HCT116 (cell line): ENCODE measurements at regions not wholly inside any gene's neighbourhood (a gene's known extent, or its start where the extent isn't known, plus 50 kb on each side); places are given as distances from the start of the nearest gene placed in this dataset.

Experiments used
- ATAC-seq: fragments of 200-7000 bp; cut with Tn5 transposase; 2 replicates; pipeline ENCODE4 v1.9.1; 2020; ENCODE audit warnings: mild to moderate bottlenecking, moderate library complexity
- BruUV-seq: library from RNA; stranded (reverse); fragments of 400-500 nt; replicated peaks from 2 replicates; lab custom pipeline; 2021; lab: Mats Ljungman, UMichigan
- CTCF ChIA-PET: fragments of 300-600 bp; sonication (Branson Sonifier 250); formaldehyde crosslinking; loops from one replicate; lab custom pipeline; 2021; ENCODE audit warnings: antibody characterized with exemption; lab: Charles Lee
- POLR2A ChIA-PET: fragments of 300-600, 350-600 bp; sonication (Branson Sonifier 250); formaldehyde crosslinking; loops from one replicate; lab custom pipeline; 2021; ENCODE audit warnings: antibody characterized with exemption; lab: Charles Lee
- RAD21 ChIA-PET, 2 experiments: fragments of 300-600 bp; sonication (Branson Sonifier 250); formaldehyde crosslinking; loops; one replicate each; lab custom pipeline; 2023; ENCODE audit warnings: low total read pairs in 2 of 2; ENCODE audit not compliant: uncharacterized antibody in 2 of 2, unreplicated experiment in 2 of 2, low non-redundant PET in 1 of 2; lab: Charles Lee
- DNase-seq: peaks from one replicate; pipeline ENCODE4 v3.0.0-alpha.2; 2010; ENCODE audit warnings: low read depth, low spot score
- H2AFZ ChIP-seq: fragments of 200-600 bp; shearing (Covaris generic), sonication (generic); 2 replicates; pipeline ENCODE4 v1.6.1; 2017; ENCODE audit warnings: low read depth, mixed run types, mixed read lengths, antibody characterized with exemption, low read length; ENCODE audit not compliant: poor library complexity, severe bottlenecking
- H3K27ac ChIP-seq: 2 replicates; pipeline ENCODE4 v1.5.1; 2012; ENCODE audit warnings: low read depth, low read length
- H3K27me3 ChIP-seq: fragments of 200-600 bp; sonication (generic); 2 replicates; pipeline ENCODE4 v1.6.1; 2016; ENCODE audit warnings: mixed run types, low read length, mixed read lengths; ENCODE audit not compliant: insufficient read depth
- H3K36me3 ChIP-seq, 2 experiments: fragments of 200-500 bp in 1 of 2; fragments of 200-600 bp in 1 of 2; sonication (Bioruptor generic) in 1 of 2; sonication (generic) in 1 of 2; 2 replicates each; pipeline versions ENCODE4 v1.5.1 to v1.6.1; 2014 to 2016; ENCODE audit warnings: low read length in 2 of 2, inconsistent platforms in 1 of 2, mixed read lengths in 1 of 2, mixed run types in 1 of 2; ENCODE audit not compliant: insufficient read depth in 2 of 2, control insufficient read depth in 1 of 2
- H3K4me1 ChIP-seq, 2 experiments: fragments of 200-600 bp in 1 of 2; sonication (generic) in 1 of 2; 2 replicates each; pipeline versions ENCODE4 v1.5.1 to v1.6.1; 2012 to 2017; ENCODE audit warnings: low read length in 2 of 2, inconsistent platforms in 1 of 2, mild to moderate bottlenecking in 1 of 2, mixed read lengths in 1 of 2, mixed run types in 1 of 2, moderate library complexity in 1 of 2; ENCODE audit not compliant: insufficient read depth in 2 of 2, control insufficient read depth in 1 of 2
- H3K4me2 ChIP-seq: fragments of 200-600 bp; sonication (generic); 2 replicates; pipeline ENCODE4 v1.6.1; 2017; ENCODE audit warnings: mixed run types, low read length, mixed read lengths
- H3K4me3 ChIP-seq, 2 experiments: fragments of 200-600 bp in 1 of 2; sonication (generic) in 1 of 2; replicated peaks in 1 of 2; 2 replicates each; pipeline ENCODE4 v1.5.1; 2011 to 2016; ENCODE audit warnings: low read length in 2 of 2, control low read depth in 1 of 2, low read depth in 1 of 2, mild to moderate bottlenecking in 1 of 2, mixed read lengths in 1 of 2, mixed run types in 1 of 2
- H3K79me2 ChIP-seq: fragments of 200-600 bp; sonication (generic); 2 replicates; pipeline ENCODE4 v1.6.1; 2017; ENCODE audit warnings: mild to moderate bottlenecking, mixed run types, low read length, moderate library complexity, mixed read lengths; ENCODE audit not compliant: insufficient read depth
- H3K9ac ChIP-seq: fragments of 200-600 bp; sonication (generic); 2 replicates; pipeline ENCODE4 v1.6.1; 2016; ENCODE audit warnings: low read length, mixed read lengths
- H3K9me2 ChIP-seq: fragments of 200-600 bp; sonication (generic), shearing (Covaris generic); 2 replicates; pipeline ENCODE4 v1.6.1; 2017; ENCODE audit warnings: mixed run types, mild to moderate bottlenecking, moderate library complexity; ENCODE audit not compliant: insufficient read depth
- H3K9me3 ChIP-seq, 2 experiments: fragments of 200-500 bp in 1 of 2; fragments of 200-600 bp in 1 of 2; sonication (Bioruptor generic) in 1 of 2; sonication (generic) in 1 of 2; 2 replicates each; pipeline ENCODE4 v1.6.1; 2014 to 2017; ENCODE audit warnings: low read length in 2 of 2, mixed read lengths in 2 of 2, inconsistent platforms in 1 of 2, low read depth in 1 of 2, mild to moderate bottlenecking in 1 of 2, mixed run types in 1 of 2, moderate library complexity in 1 of 2; ENCODE audit not compliant: control insufficient read depth in 1 of 2, insufficient read depth in 1 of 2
- H4K20me1 ChIP-seq: fragments of 200-600 bp; sonication (generic), shearing (Covaris generic); 2 replicates; pipeline ENCODE4 v1.6.1; 2017; ENCODE audit warnings: mixed run types, mild to moderate bottlenecking, moderate library complexity; ENCODE audit not compliant: insufficient read depth
- CBX3 ChIP-seq: IDR thresholded peaks from 2 replicates; pipeline ENCODE4 v1.6.1; 2012; ENCODE audit warnings: low read depth
- CEBPB ChIP-seq: IDR thresholded peaks from 2 replicates; pipeline ENCODE4 v1.6.1; 2012; ENCODE audit warnings: low read depth
- EGR1 ChIP-seq: IDR thresholded peaks from 2 replicates; pipeline ENCODE4 v1.6.1; 2012; ENCODE audit warnings: low read depth
- ELF1 ChIP-seq: IDR thresholded peaks from 2 replicates; pipeline ENCODE4 v1.6.1; 2012; ENCODE audit warnings: low read depth, borderline replicate concordance
- JUND ChIP-seq: IDR thresholded peaks from 2 replicates; pipeline ENCODE4 v1.6.1; 2012
- POLR2A ChIP-seq: IDR thresholded peaks from 2 replicates; pipeline ENCODE4 v1.7.0; 2011; ENCODE audit warnings: borderline replicate concordance; ENCODE audit not compliant: insufficient read depth, insufficient read length; ENCODE audit errors: extremely low read depth
- POLR2AphosphoS5 ChIP-seq: IDR thresholded peaks from 2 replicates; pipeline ENCODE4 v1.6.1; 2011; ENCODE audit warnings: mild to moderate bottlenecking, low read depth, low read length, moderate library complexity
- RAD21 ChIP-seq: IDR thresholded peaks from 2 replicates; pipeline ENCODE4 v1.6.1; 2012; ENCODE audit warnings: low read depth, mild to moderate bottlenecking
- SIN3A ChIP-seq: IDR thresholded peaks from 2 replicates; pipeline ENCODE4 v1.6.1; 2012; ENCODE audit warnings: low read depth
- SP1 ChIP-seq: IDR thresholded peaks from 2 replicates; pipeline ENCODE4 v1.6.1; 2012; ENCODE audit warnings: low read depth
- SRF ChIP-seq: IDR thresholded peaks from 2 replicates; pipeline ENCODE4 v1.6.1; 2012; ENCODE audit warnings: low read depth
- TCF7L2 ChIP-seq: IDR thresholded peaks from 2 replicates; pipeline ENCODE4 v1.7.0; 2011; ENCODE audit warnings: borderline replicate concordance, inconsistent platforms; ENCODE audit not compliant: insufficient read depth, insufficient read length; ENCODE audit errors: extremely low read depth
- ZFX ChIP-seq: fragments of 450-650 bp; IDR thresholded peaks from 2 replicates; pipeline ENCODE4 v1.6.1; 2017
- ZNF274 ChIP-seq: fragments of 200-500 bp; sonication (Bioruptor generic); IDR thresholded peaks from 2 replicates; pipeline ENCODE4 v1.6.1; 2014; ENCODE audit warnings: mild to moderate bottlenecking, low read depth, low read length, inconsistent platforms
- intact Hi-C: fragments of 100-400 bp; cut with micrococcal nuclease; formaldehyde crosslinking; loops from 2 replicates; pipeline ENCODE4 v1.10.0; 2022
- TF ChIP-seq, protein P1 (sequence below): IDR thresholded peaks from 2 replicates; pipeline ENCODE4 v1.6.1; 2012
- TF ChIP-seq, protein P2 (sequence below): IDR thresholded peaks from 2 replicates; pipeline ENCODE4 v1.6.1; 2011; ENCODE audit warnings: mild to moderate bottlenecking, low read length, moderate library complexity; ENCODE audit not compliant: insufficient replicate concordance; ENCODE audit errors: extremely low read depth
- TF ChIP-seq, protein P3 (sequence below), 3 experiments: fragments of 200-600 bp in 1 of 3; sonication (generic) in 1 of 3; IDR thresholded peaks in 2 of 3; conservative IDR thresholded peaks in 1 of 3; 2 replicates each; pipeline ENCODE4 v1.5.1; 2012 to 2017; ENCODE audit warnings: low read depth in 2 of 3, low read length in 2 of 3, antibody characterized with exemption in 1 of 3, borderline replicate concordance in 1 of 3, control low read depth in 1 of 3, mild to moderate bottlenecking in 1 of 3, mixed read lengths in 1 of 3, mixed run types in 1 of 3, moderate library complexity in 1 of 3; ENCODE audit not compliant: insufficient read depth in 1 of 3

DNA sequence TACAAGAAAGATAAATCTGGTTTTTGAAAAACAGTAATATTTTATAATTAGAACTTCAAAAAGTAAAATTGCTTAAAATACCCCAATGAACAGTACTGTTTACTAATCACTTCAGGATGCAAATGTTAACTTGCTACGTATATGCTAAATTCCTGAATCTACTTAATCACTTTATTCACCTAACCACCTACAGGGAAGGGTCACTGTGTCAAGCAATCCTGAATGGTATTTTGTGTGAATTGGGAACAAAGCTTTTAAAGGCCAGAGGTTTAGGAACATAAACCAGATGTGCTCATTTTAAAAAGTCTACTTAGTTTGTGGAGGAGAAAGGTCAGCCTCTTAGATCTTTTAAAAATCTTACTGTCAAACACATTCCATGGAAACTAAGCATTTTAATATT is 1143.0 kb upstream of the ADGRL2 start:
- RAD21 ChIA-PET, result no interaction called here
- Histone ChIP-seq H3K9ac (no peak overlapping the region), H4K20me1 (no peaks in the 10 kb centered on the region)
- TF ChIP-seq CEBPB (no peak), POLR2AphosphoS5 (no peak), ZFX (no peak), SP1 (no peak), CBX3 (no peak), SRF (no peak), ELF1 (no peak), JUND (no peak), ZNF274 (no peak)
- TF ChIP-seq, protein P1, sequence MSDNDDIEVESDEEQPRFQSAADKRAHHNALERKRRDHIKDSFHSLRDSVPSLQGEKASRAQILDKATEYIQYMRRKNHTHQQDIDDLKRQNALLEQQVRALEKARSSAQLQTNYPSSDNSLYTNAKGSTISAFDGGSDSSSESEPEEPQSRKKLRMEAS, result no peak
- TF ChIP-seq, all 23 proteins: peak for 0
- H3K4me1 ChIP-seq, result no peaks in the 10 kb centered on the region
- ATAC-seq, result no peak
- H3K36me3 ChIP-seq, result no peaks in the 10 kb centered on the region
- no peaks in the 10 kb centered on the region for H3K27me3 ChIP-seq
- ChIA-PET CTCF (no interaction called here), POLR2A (no interaction called here)
- H3K27ac ChIP-seq, result no peak overlapping the region
- no TSS peak for BruUV-seq
- H2AFZ ChIP-seq, result no peak overlapping the region
- no peak overlapping the region for H3K4me2 ChIP-seq
- H3K9me2 ChIP-seq, result no peaks in the 10 kb centered on the region
- DNase-seq, result no peak
- intact Hi-C loops, result no loop called here
- no peak overlapping the region for H3K4me3 ChIP-seq
- no peaks in the 10 kb centered on the region for H3K9me3 ChIP-seq
- no peaks in the 10 kb centered on the region for H3K79me2 ChIP-seq

DNA sequence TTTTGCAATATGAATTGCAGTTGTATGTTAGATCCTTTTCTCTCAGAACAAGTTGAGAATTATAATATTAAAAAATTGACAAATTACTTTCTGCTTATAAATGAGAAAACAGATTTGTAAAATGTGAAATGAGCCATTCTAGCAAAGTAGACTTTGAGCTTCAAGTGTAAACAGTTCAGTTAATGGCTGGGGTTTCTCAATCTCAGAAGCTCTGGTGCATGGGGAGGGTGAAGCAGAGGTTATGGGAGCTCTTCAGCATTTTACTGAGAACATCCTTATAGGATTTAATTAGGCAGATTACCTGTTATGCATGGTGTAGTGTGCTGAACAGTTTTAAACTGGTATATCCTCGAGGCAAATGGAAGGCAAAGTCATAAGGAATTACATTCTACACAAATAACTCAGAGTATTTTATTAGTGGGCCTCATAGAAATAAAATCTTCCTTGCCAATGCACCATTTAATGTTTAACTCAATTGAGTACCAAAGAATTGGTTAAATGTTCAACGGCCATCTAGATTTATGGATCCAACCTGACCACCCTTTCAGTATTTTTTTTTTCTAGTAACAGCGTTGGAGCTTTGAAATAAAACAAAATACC is 1143.6 kb upstream of the ADGRL2 start:
- ChIA-PET RAD21 (no interaction called here), POLR2A (no interaction called here), CTCF (interaction anchor here (1.7 kb wide), 2 partner anchors 19 to 439 kb away, joined by 4 to 6 read pairs; no protein-coding TSS in a partner anchor)
- ATAC-seq, result no peak
- intact Hi-C loops, result no loop called here
- Histone ChIP-seq H3K4me3 (no peak overlapping the region), H4K20me1 (no peaks in the 10 kb centered on the region), H3K27ac (no peak overlapping the region), H3K36me3 (no peaks in the 10 kb centered on the region), H3K9ac (no peak overlapping the region), H3K27me3 (no peaks in the 10 kb centered on the region), H3K4me2 (no peak overlapping the region), H3K79me2 (no peaks in the 10 kb centered on the region), H3K9me2 (no peaks in the 10 kb centered on the region), H3K9me3 (no peaks in the 10 kb centered on the region), H3K4me1 (no peaks in the 10 kb centered on the region), H2AFZ (no peak overlapping the region)
- DNase-seq, result no peak
- no TSS peak for BruUV-seq
- TF ChIP-seq SP1, result no peak
- TF ChIP-seq ELF1, result no peak
- TF ChIP-seq ZFX, result no peak
- TF ChIP-seq JUND, result no peak
- TF ChIP-seq, protein P2, sequence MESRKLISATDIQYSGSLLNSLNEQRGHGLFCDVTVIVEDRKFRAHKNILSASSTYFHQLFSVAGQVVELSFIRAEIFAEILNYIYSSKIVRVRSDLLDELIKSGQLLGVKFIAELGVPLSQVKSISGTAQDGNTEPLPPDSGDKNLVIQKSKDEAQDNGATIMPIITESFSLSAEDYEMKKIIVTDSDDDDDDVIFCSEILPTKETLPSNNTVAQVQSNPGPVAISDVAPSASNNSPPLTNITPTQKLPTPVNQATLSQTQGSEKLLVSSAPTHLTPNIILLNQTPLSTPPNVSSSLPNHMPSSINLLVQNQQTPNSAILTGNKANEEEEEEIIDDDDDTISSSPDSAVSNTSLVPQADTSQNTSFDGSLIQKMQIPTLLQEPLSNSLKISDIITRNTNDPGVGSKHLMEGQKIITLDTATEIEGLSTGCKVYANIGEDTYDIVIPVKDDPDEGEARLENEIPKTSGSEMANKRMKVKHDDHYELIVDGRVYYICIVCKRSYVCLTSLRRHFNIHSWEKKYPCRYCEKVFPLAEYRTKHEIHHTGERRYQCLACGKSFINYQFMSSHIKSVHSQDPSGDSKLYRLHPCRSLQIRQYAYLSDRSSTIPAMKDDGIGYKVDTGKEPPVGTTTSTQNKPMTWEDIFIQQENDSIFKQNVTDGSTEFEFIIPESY, result no peak
- TF ChIP-seq, protein P3, sequence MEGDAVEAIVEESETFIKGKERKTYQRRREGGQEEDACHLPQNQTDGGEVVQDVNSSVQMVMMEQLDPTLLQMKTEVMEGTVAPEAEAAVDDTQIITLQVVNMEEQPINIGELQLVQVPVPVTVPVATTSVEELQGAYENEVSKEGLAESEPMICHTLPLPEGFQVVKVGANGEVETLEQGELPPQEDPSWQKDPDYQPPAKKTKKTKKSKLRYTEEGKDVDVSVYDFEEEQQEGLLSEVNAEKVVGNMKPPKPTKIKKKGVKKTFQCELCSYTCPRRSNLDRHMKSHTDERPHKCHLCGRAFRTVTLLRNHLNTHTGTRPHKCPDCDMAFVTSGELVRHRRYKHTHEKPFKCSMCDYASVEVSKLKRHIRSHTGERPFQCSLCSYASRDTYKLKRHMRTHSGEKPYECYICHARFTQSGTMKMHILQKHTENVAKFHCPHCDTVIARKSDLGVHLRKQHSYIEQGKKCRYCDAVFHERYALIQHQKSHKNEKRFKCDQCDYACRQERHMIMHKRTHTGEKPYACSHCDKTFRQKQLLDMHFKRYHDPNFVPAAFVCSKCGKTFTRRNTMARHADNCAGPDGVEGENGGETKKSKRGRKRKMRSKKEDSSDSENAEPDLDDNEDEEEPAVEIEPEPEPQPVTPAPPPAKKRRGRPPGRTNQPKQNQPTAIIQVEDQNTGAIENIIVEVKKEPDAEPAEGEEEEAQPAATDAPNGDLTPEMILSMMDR (IDR thresholded peaks at IDR 0.05 in 2 of 3, conservative IDR thresholded peaks at IDR 0.05 in 1 of 3; ENCODE audit: borderline replicate concordance in 1 of 3, insufficient read depth in 1 of 3, low read depth in 2 of 3, low read length in 2 of 3), result no peak
- TF ChIP-seq RAD21, result no peak
- TF ChIP-seq TCF7L2, result no peak
- TF ChIP-seq POLR2AphosphoS5, result no peak
- no peak for TF ChIP-seq CEBPB
- TF ChIP-seq, protein P1, result no peak
- TF ChIP-seq POLR2A, result no peak
- TF ChIP-seq SIN3A, result no peak
- no peak for TF ChIP-seq EGR1
- TF ChIP-seq CBX3, result no peak
